NCI-H1417 treated with DMSO at 0.1 percent for 48 hours (cell line): ENCODE measurements at regions not wholly inside any gene's neighbourhood (a gene's known extent, or its start where the extent isn't known, plus 50 kb on each side); places are given as distances from the start of the nearest gene placed in this dataset.
"Not testable (repeated sequence)": the region's sequence is repeated elsewhere in the genome, so short reads cannot be mapped to it uniquely, and the experiment has no call there.

Experiments used
- DNase-seq: peaks from one replicate; lab custom pipeline; 2025; lab: John Stamatoyannopoulos, UW

DNA sequence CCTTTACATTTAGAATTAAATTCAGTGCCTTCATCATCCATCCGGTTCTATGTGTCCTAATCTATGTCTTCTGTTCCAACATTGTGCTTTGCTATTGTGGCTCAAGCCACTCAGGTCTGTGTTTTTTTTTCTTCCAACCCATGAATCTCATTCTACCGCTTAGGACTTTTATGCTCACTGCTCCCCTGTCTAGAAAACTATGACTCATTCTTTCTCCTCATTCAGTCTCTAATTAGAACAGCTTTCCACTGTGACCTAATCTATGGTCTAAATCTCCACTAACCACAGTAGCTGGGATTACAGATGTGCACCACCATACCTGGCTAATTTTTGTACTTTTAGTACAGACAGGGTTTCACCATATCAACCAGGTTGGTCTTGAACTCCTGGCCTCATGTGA lies 418.7 kb downstream of the KCNJ2 start:
- no peak for DNase-seq

DNA sequence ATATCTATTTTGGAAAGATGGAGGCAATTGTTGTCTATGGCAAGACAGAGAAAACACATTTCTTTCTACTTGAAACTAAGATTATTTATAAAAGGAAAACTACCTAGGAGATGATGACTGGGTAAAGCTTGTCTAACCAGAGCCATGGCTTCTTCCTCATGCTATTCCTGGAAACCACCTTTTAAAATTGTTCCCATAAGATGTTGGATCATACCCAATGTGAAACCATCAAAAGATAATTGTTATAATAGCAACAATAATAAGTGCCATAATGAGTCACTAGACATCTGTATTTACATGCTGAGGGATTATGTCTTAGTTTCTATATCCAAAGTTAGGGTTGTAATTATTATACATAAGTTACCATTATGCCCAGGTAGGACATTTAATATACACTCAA lies 428.4 kb downstream of the KCNJ2 start:
- peak; percentile 23 for DNase-seq

DNA sequence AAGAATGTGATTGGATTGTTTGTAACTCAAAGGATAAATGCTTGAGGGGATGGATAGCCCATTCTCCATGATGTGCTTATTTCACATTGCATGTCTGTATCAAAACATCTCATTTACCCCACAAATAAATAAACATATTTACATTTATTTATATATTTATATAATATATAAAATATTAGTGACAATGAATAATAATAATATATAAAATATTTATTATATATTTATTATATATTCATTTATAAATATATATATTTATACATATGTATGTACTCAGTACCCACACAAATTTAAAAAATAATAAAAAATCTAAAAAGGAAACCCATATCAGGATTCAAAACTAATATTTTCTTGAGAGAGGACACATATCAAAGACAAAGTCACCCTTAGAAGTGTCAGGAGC lies 429.9 kb downstream of the KCNJ2 start:
- DNase-seq, result no peak

DNA sequence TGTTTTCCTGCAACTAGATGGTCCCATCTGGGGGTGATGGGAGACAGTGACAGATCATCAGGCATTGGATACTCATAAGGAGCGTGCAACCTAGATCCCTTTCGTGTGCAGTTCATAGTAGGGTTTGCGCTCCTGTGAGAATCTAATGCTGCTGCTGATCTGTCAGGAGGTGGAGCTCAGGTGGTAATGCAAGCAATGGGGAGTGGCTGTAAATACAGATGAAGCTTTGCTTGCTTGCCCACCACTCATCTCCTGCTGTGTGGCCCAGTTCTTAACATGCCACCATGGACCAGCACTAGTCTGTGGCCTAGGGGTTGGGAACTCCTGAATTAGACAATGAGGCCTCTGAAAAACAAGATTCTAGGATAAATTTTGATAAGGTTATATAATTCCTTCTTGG lies 430.6 kb downstream of the KCNJ2 start:
- DNase-seq, result not testable (repeated sequence)

DNA sequence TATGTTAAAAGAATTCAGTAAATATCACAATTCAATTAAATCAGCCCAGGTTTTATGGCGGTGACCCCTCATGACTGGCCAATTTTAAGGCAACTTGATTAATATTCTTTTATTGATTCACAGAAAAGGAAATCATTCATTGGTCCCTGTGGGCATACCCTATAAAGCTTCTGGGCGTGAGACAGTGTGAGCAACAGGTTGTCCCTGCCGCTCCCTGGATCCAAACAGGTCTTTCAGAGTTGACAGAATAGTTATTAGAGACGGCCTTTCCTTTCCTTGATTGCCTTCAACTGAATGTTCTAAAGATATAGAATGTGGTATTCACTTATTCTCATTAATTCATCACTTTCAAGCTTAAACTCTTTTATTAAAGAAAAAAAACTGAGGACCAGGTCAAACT lies 433.9 kb downstream of the KCNJ2 start:
- no peak for DNase-seq

DNA sequence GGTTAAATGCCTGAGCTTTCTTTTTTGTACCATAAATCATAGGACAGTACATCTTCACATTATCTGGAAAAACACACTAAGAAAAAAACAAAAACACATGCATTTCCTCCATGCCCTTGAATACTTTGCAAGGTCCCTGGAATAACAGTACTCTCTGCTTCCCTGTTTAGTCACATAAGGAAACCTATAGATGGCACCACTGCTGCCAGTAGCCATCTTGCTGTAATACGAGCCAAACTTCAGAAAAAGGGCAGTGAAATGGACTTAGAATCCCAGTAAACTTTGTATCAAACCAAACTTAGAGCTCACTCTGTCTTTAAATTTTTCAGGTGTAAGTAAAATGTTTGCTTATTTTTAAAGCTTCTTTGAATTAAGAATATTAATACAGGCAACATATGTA lies 435.5 kb downstream of the KCNJ2 start:
- no peak for DNase-seq

DNA sequence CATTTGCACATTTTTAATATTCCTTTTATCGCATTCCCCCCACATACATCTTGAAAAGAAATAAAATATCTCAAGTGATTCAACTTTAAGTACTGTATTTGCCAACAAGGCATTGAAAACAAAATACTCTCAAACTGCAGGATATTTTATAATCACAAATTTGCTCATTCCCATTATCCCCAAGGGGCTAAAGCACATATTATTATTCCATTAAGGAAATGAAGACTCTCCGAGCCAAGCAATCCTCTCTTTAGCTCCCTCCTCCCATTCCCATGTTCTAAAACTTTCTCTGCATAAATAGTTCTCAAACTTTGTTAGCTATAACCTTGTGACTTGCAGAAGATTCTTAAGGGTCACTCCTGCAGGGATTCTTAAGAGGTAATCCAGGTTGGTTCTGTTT lies 436.8 kb downstream of the KCNJ2 start:
- no peak for DNase-seq

DNA sequence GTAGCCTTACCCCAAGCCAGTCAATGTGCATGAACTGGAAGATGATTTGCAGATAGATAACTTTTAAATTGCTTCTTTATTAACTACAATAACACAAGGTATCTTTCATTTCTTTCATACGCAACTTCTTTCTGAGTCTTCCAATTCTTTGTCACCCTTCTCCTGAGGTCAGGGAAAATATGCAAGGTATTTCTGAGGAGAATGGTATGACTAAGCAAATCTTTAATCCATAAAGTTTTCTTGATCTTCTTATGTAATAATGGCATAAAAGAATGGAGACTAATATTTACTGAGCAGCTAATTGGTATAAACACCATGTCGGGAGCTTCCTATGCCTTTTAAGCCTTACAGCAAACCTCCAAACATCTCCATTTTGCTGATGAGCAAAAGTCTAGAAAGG lies 438.9 kb downstream of the KCNJ2 start:
- no peak for DNase-seq

DNA sequence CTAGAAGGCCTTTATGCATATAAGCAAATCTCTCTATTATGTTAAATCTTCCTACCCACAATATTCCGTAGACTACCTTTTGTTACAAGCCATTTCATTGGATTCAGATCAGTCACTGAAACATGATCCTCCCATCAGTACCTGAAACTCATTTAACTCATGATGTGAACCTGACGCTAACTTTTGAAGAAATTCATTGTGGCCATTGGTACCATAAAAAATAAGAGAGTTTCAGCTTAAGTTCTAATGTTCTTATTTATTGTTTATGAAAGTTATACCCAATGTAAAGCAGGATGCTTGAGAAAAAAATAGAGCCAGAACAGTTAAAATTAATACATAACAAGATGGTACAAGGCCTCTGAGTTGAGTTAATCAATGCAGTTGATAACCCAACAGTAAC lies 439.6 kb downstream of the KCNJ2 start:
- no peak for DNase-seq

DNA sequence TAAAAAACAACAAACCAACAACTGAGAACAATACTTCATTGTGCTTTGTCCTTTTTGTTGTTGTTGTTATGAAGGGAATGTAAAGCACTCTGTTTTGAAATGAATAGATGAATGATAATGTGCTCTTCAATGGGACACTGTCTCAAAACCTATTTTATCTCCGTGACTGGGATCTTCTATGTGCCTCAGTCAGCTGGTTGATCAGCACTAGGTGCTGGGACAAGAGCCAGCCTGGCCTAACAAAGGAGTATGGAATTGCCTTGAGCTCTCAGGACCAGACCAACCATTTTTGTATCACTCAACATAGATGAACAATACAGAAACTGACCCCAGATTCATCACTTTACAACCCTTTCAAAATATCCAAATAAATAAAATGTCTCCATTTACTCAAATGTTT lies 440.2 kb downstream of the KCNJ2 start:
- DNase-seq, result no peak

DNA sequence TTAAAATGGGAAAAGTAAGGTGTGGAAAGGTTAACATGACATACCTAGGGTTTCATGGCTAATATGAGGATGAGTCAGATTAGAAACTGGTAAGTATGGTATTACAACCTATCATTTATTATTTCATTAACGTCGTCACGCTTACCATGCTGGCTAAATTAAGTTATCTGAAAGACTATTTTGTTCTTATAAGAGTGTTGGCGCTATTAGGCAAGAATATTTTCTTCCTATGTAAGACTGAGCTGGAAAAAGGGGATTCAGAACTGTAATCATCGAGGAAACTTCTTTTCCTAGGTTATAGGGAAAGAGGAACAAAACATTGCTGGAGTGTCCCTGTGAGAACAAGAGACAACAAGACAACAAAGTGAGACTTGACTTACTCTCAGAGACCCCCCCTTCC lies 440.8 kb downstream of the KCNJ2 start:
- no peak for DNase-seq

DNA sequence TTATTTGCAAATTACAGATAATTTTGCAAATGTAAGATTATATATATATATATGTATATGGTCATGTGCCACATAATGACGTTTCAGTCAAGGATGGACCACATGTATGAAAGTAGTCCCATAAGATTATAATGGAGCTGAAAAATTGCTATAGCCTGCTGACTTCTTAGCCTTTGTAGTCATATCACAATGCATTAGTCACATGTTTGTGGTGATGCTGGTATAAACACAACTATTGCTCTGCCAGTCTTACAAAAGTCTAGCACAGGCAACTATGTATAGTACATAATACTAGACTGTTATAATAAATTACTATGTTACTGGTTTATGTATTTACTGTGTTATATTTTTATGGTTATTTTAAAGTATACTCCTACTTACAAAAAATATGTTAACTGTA lies 444.3 kb downstream of the KCNJ2 start:
- DNase-seq, result no peak

DNA sequence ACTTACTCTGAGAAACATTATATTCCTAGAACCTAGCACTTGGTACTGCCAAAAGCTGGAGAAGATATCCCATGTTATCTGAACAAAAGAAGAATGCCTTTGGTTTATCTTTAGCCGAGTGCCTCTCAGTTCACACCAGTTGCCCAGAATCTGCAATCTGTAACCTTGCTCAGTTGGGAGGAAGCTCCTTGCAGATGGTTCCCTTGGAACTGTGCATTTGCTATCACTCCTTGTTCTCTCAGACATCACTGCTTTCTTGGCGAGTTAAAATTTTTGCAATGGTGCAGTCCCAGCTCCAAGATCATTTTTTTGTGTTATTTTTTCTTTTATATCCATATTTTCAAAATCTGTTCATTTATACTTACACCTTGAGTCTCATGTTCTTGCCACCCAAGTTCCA lies 446.5 kb downstream of the KCNJ2 start:
- DNase-seq, result no peak

DNA sequence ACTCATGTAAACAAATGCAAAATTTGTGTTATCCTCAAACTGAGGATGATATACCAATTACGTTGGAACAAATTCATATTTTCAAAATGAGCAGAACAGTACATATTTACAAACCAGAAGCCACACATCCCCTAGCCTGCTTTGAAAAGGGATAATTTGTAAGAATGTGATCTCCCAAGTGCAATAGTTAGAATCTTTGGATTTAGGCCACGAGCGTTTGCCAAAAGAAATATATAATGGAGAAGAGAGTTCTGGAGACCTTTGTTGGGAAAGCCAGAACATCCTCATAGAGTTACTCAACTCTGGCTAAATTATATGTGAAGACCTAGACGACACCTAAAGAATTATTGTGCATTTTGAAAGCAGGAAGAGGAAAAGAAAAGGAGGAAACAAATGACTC lies 449.3 kb downstream of the KCNJ2 start:
- DNase-seq, result no peak

DNA sequence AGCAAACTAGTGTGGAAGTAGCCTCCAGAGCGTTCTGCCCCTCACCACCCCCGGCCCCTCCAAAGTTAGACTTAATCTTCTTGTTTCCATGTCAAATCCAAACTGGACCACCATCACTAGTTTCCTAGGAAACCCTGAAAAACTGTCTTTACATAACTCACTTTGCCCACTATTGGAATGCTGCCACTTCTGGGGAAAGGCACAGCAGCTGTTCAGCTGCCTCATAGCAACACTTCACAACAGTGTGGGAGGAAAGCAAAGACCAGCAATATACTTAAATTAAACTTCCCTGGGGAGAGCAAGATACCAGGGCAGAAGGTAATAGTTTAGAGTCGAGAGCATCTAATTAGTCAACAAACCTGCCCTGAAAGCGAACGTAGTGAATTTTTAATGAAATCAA lies 452.2 kb downstream of the KCNJ2 start:
- no peak for DNase-seq

DNA sequence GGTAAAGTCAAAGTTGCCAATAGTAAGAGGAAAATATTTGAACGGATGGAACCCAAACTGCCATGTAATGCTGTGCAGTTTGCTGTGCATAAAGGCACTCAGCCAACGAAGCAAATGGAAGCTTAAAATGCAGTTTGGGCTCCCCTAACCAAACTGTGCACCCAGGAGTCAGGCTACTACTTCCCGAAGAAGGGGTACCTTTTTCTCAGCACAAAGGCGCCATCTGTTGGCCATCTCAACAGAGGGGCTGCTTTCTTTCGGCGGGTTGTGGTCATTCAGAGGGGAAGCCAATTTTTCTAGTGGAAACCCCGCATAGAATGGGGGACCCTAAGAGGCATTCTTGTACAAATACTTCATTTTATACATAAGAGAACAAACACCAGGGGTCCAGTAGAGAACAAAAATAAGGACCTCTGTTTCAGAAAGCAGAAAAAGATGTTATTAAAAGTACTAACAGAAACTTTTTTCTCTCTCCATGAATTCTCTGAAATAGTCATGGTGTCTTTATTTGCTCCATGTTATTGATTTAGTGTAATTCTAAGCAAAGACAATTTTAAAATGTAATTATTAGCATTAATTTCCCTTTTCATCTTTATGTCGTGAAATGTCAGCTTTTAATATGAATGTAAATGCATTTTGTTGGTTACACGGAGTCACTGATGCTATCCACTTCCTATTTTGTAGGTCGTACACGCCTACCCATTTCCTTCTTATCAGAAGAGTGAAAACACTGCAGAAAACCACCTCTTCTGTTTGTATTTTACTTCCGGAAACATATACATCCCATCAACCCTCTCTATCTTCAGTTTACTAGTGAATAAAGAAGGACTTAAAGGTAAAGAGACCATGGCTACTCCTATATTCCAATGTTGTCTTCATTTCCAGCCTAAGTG lies 453.3 kb downstream of the KCNJ2 start:
- DNase-seq, result no peak

DNA sequence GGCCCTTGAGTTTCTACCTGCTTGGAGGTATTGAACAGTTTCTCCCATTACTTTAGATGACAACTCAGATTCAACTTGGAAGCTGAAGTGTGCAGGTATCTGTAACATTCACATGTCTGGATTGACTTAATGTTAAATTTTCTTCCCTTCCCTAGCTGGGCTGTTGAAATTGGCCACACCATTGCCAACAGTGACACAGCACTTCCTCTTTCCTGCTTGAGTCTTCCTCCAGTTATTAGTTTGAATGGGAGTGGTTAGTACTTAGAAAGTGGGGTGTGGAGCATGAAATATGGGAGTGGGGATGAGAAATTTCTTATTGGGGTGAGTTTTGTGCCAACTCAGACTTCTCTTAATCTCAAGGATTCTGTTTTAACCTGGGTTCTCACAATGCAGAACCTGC lies 454.9 kb downstream of the KCNJ2 start:
- DNase-seq, result no peak

DNA sequence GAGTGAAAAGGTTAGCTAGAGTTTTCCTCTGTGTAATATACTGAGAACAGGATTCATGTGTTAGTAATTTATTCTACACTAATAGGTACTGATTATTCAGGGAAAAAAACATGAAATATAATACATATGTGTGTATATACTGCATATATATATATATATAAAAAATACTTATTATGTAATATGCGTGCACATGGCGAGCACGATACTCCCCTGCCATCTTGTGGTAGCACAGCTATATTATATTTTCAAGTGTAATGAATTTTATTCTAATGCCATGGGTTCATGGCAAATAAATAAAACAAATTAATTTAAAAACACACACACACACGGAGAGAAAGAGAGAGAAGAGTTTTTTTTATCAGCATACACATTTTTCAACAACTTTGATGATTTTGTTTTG lies 460.6 kb downstream of the KCNJ2 start:
- DNase-seq, result no peak

DNA sequence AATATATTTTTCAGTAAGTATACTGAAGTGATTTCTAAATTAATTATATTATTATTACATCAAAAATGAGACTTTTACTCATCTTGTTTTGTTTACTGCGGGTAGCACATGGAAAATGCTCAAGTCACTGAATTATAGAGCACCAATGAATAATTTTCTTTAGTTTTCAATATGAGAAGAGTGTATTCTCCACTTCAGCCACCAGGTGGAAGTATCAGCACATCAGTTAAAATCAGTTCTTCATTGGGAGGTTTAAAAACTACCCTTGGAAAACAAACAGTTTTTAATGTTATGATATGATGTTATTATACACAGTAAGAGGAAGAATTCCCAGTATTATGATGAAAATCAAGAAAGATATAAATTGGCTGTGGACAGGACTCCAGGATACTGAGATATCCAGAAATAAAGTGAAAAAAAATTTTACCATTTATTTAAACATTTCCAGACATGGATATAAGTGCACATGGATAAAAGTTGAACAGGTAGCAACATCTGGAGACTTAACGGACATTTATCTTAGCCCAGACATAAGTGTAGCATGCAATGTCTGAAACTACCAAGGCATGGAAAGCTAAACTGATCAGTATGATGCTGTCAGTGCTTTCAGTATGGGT lies 467.3 kb downstream of the KCNJ2 start:
- DNase-seq, result peak; percentile 19

DNA sequence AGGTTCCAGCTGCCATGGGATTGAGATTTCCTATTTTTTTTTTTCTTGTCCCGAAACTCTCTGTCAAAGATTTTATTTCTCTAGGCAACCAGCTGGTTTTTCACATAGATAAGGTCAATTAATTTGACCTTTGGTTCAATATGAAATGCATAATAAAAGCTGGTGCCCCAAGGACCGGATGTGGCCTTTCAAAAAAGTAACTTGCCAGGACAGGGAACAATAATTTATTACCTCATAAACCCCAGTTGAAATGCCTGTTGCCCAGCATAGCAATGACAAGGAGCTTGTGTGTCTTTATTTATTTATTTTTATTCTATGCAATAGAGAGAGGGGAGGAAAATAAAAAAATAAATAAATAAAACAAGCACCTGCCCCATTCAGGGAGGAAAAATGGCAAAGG lies 472.7 kb downstream of the KCNJ2 start:
- no peak for DNase-seq

DNA sequence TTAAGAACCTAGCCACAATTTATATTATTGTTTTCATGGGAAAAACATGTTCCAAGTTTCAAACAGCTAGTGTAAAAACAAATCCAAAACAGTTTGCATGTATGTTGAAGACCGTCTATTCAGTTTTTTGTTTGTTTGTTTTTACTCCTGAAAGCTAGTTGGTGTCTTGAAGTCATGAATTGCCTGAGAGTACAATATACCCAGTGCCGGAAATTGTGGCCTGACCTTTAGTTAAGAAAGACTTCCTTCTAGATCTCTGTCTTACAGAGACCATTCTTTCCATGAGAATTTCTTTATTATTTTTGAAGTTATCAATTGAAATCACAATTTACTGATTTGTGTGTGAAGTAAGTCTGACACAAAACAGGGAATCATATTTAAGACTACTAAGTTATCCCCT lies 474.8 kb downstream of the KCNJ2 start:
- DNase-seq, result no peak

DNA sequence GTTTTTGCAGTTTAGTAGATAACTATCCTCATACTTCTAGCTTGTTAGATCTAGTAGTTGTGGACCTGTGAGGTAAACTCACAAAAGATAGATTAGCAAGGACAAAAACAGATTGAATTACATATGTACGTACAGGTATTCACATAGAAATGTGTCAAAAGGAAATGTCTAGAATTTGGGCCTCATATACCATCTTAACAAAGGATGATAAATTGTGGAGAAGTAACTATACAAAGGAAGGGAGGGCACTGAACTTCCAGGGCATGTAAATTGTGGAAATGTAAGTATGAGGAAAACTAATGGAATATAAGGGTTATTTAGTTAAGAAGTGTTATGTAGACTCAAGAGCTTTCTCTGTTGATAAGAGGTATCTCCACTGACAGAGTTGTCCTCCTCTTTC lies 477.3 kb downstream of the KCNJ2 start:
- DNase-seq, result no peak

DNA sequence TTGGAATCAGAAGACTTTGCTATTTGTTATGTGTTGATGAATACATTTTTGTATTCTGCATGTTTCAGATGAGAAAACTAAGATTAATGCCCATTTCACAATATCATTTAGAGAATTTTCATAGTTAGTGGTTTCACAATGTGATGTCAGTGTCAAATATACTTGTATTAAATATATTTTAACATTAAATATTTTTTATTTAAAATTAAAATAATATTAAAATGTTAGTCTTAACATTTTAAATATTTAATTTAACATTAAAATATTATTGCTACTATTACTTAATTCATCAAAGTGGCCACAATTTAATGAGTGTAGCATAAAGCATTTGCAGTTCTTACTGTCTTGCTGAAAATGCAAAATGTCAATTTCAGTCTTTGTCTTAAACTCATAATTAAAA lies 478.8 kb downstream of the KCNJ2 start:
- no peak for DNase-seq

DNA sequence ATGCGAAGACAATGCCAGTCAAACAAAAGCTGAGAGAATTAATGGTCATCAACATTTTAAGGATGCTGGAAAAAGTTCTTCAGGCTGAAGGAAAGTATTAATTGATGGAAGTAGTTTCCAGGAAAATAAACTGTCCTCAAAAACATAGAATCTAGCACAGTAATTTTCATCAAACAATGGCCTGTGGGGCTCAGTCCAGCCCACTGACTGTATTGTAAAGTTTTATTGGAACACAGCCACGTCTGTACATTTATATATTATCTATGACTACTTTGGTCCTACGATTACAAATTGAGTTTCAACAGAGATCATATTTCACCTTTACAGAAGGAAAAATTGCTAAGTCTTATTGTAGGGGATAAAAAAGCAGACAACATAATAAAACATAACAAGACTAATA lies 484.5 kb downstream of the KCNJ2 start:
- DNase-seq, result no peak
